Superior temporal gyrus (tissue), 1 donor: ENCODE measurements at regions not wholly inside any gene's neighbourhood (a gene's known extent, or its start where the extent isn't known, plus 50 kb on each side); places are given as distances from the start of the nearest gene placed in this dataset.
A peak's percentile ranks its signal among the peaks of the same experiment; 100 is the strongest.
"Not testable (repeated sequence)": the region's sequence is repeated elsewhere in the genome, so short reads cannot be mapped to it uniquely, and the experiment has no call there.

Source experiments
- DNase-seq: peaks from one replicate; pipeline ENCODE4 v3.0.0-alpha.2; 2016; ENCODE audit errors: extremely low spot score

- no peak for DNase-seq
These were observed 80.4 kb upstream of the ZCCHC2 start for GRCh38 chr18:62442391-62442790.

GRCh38 chr18:62445386-62445917 lies 77.4 kb upstream of the ZCCHC2 start:
- no peak for DNase-seq

- no peak for DNase-seq
These were observed 76.3 kb upstream of the ZCCHC2 start for GRCh38 chr18:62446511-62446910.

- DNase-seq = no peak
These were observed 75.2 kb upstream of the ZCCHC2 start for GRCh38 chr18:62447652-62448051.

- DNase-seq = no peak
These were observed 74.4 kb upstream of the ZCCHC2 start for GRCh38 chr18:62448426-62448825.

- no peak for DNase-seq
These were observed 73.2 kb upstream of the ZCCHC2 start for GRCh38 chr18:62449490-62450104.

GRCh38 chr18:62450175-62450545 lies 72.7 kb upstream of the ZCCHC2 start:
- DNase-seq = no peak

GRCh38 chr18:62450546-62451410 lies 72.0 kb upstream of the ZCCHC2 start:
- no peak for DNase-seq

GRCh38 chr18:62452280-62452831 lies 70.5 kb upstream of the ZCCHC2 start:
- DNase-seq = peak; percentile 10

- no peak for DNase-seq
These were observed 69.0 kb upstream of the ZCCHC2 start for GRCh38 chr18:62453864-62454263.

- DNase-seq = no peak
These were observed 68.3 kb upstream of the ZCCHC2 start for GRCh38 chr18:62454527-62454926.

GRCh38 chr18:62455222-62455621 lies 67.6 kb upstream of the ZCCHC2 start:
- no peak for DNase-seq

- DNase-seq = no peak
These were observed 64.9 kb upstream of the ZCCHC2 start for GRCh38 chr18:62457877-62458276.

- no peak for DNase-seq
These were observed 64.5 kb upstream of the ZCCHC2 start for GRCh38 chr18:62458346-62458745.

GRCh38 chr18:62458868-62459716 lies 63.7 kb upstream of the ZCCHC2 start:
- no peak for DNase-seq

GRCh38 chr18:62460851-62461300 lies 61.9 kb upstream of the ZCCHC2 start:
- DNase-seq = no peak

- DNase-seq = no peak
These were observed 61.2 kb upstream of the ZCCHC2 start for GRCh38 chr18:62461591-62461990.

- DNase-seq = no peak
These were observed 58.6 kb upstream of the ZCCHC2 start for GRCh38 chr18:62464266-62464665.

GRCh38 chr18:62469131-62469530 lies 53.7 kb upstream of the ZCCHC2 start:
- not testable (repeated sequence) for DNase-seq
